IPS DF 6.9 (cell line): ENCODE measurements at regions not wholly inside any gene's neighbourhood (a gene's known extent, or its start where the extent isn't known, plus 50 kb on each side); places are given as distances from the start of the nearest gene placed in this dataset.

Experiments used
- DNase-seq: peaks from one replicate; pipeline ENCODE4 v3.0.0-alpha.2; 2013; ENCODE audit warnings: low read depth, low spot score
- H3K27ac ChIP-seq: one replicate; pipeline ENCODE4 v1.5.1; 2013; ENCODE audit warnings: low read length, control low read depth
- H3K27me3 ChIP-seq: 2 replicates; pipeline ENCODE4 v1.6.1; 2013; ENCODE audit warnings: mild to moderate bottlenecking, low read length; ENCODE audit not compliant: control insufficient read depth, insufficient read depth
- H3K36me3 ChIP-seq: 2 replicates; pipeline ENCODE4 v1.6.1; 2013; ENCODE audit warnings: low read length; ENCODE audit not compliant: control insufficient read depth, insufficient read depth
- H3K4me1 ChIP-seq: 2 replicates; pipeline ENCODE4 v1.6.1; 2013; ENCODE audit warnings: low read length; ENCODE audit not compliant: control insufficient read depth, insufficient read depth
- H3K4me3 ChIP-seq: 2 replicates; pipeline ENCODE4 v1.5.1; 2013; ENCODE audit warnings: mild to moderate bottlenecking, low read length
- H3K9me3 ChIP-seq: 2 replicates; pipeline ENCODE4 v1.6.1; 2013; ENCODE audit warnings: low read length, inconsistent platforms; ENCODE audit not compliant: control insufficient read depth, insufficient read depth
- WGBS: extraction: QIAGEN DNeasy Blood & Tissue Kit; methylation state at CpG from one replicate; pipeline ENCODE4 v1.1.7; 2013; ENCODE audit warnings: mixed read lengths, missing lambda C conversion rate; ENCODE audit not compliant: insufficient read length, insufficient coverage; 5-methylcytosine and 5-hydroxymethylcytosine counted together

DNA sequence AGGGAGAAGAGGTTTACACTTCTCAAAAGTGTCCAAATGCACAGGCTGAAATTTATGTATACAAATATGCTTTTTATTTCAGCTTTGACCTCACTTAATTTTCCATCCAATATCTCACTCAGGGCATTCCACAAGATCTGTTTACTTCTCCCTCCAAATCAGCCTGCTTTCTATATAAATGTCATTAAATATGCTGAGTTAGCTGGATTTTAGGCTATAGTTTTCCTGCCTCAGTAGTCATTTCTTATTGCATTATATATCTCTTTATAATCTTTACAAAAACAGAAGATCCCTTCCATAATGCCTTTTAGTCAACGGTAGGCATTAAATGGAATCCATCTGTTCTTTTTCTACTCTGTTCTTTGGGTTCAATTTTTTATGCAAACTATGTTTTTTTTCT, 71.7 kb upstream of the KCND2 start:
- WGBS = no CpG with 5 or more reads among the region's 1 CpG
- Histone ChIP-seq H3K4me1 (no peaks in the 10 kb centered on the region), H3K9me3 (no peaks in the 10 kb centered on the region), H3K36me3 (no peaks in the 10 kb centered on the region), H3K4me3 (no peak overlapping the region), H3K27me3 (no peaks in the 10 kb centered on the region), H3K27ac (no peak overlapping the region)
- no peak for DNase-seq

DNA sequence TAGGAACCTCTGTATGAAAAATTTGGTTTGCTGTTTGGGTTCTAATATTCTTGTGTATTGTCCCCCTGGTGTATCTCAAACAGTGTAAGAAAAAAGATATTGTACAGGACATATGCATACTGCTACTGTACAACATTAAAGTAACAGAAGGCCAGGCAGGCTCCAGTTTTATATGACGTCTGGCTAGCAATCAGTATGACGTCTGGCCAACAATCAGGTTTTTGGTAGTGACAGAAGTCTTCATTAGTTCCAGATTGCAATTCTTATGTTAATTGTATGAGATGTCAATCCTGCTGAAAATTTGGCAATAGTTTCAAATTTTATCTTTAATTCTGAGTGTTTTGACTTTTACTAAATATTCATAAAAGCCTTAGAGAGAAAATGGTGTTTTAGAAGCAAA, 67.9 kb upstream of the KCND2 start:
- no peak for DNase-seq
- Histone ChIP-seq H3K4me1 (no peaks in the 10 kb centered on the region), H3K4me3 (no peak overlapping the region), H3K27ac (no peak overlapping the region), H3K9me3 (no peaks in the 10 kb centered on the region), H3K36me3 (no peaks in the 10 kb centered on the region), H3K27me3 (no peaks in the 10 kb centered on the region)
- no CpG with 5 or more reads among the region's 2 CpGs for WGBS

DNA sequence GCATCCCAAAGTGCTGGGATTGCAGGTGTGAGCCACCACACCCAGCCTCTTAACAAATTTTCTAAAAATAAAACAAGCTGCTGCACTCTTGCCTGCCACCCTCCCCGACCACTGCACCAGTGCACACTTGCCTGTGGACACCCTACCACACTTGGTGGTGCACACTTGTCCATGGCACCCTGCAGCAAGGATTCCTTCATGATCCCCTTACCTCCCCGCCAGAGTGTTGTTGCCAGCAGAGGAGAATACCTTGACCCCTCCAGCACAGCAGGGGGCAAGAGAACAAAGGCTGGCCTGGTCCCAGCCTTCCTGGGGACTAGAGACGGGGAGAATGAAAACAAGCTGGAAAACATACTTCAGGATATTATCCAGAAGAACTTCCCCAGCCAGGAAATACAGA, 65.9 kb upstream of the KCND2 start:
- H3K4me1 ChIP-seq = no peaks in the 10 kb centered on the region
- H3K27ac ChIP-seq = no peak overlapping the region
- DNase-seq = no peak
- H3K36me3 ChIP-seq = no peaks in the 10 kb centered on the region
- no CpG with 5 or more reads among the region's 3 CpGs for WGBS
- H3K9me3 ChIP-seq = no peaks in the 10 kb centered on the region
- H3K4me3 ChIP-seq = no peak overlapping the region
- no peaks in the 10 kb centered on the region for H3K27me3 ChIP-seq

DNA sequence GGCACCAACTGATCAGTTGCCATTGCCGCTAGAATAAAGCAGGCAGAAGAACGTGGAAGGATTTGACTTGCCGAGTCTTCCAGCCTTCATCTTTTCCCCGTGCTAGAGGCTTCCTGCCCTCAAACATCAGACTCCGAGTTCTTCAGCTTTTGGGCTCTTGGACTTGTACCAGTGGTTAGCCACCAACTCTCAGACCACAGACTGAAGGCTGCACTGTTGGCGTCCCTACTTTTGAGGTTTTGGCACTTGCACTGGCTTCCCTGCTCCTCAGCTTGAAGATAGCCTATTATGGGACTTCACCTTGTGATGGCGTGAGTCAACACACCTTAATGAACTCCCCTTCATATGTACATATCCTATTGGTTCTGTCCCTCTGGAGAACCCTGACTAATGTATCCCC, 57.3 kb upstream of the KCND2 start:
- no peaks in the 10 kb centered on the region for H3K36me3 ChIP-seq
- H3K4me1 ChIP-seq = no peaks in the 10 kb centered on the region
- WGBS = no CpG with 5 or more reads among the region's 7 CpGs

DNA sequence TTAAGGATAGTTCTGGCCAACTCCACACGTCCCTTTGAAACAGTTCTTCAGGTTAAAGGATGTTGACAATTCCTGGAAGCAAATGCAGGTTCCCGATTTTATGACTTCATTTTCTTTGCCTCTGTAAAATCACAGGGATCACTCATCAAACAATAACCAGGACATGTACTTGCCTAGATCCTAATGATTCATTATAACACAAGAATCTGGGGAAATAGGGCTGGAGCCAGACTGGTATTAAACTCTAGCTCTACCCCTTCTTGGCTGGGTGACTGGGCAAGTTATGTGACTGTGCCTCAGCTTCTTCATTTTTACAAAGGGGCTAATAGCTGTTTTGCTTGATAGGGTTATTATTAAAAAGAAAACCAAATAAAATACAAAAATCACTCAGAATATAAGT, 56.0 kb upstream of the KCND2 start:
- Histone ChIP-seq H3K27ac (no peak overlapping the region), H3K36me3 (no peaks in the 10 kb centered on the region), H3K4me1 (no peaks in the 10 kb centered on the region), H3K9me3 (no peaks in the 10 kb centered on the region), H3K4me3 (no peak overlapping the region), H3K27me3 (no peaks in the 10 kb centered on the region)
- no peak for DNase-seq
- WGBS = no CpG with 5 or more reads among the region's 2 CpGs

More for the DNA sequence above, 57.3 kb upstream of the KCND2 start:
- Histone ChIP-seq H3K27me3 (no peaks in the 10 kb centered on the region), H3K27ac (no peak overlapping the region), H3K9me3 (no peaks in the 10 kb centered on the region), H3K4me3 (no peak overlapping the region)
- no peak for DNase-seq

DNA sequence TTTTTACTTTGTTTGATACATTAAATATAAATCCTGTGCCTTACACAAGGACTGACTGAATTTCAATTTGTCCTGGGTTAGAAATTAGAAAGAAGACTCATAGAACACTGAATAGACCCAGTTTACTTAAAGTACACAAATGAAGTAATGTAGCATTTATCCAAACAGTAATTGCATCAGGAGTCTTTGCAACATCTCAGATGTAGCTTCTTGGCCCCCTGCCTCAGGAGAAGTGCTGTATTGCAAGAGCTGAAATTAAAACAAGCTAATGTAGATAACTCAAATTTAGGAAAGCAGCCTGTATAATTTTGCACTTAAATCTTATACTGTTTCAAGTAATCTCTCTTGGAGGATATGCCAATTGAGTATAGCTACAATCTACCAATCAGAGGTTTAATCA, 54.3 kb upstream of the KCND2 start:
- H3K27me3 ChIP-seq = no peaks in the 10 kb centered on the region
- no peaks in the 10 kb centered on the region for H3K9me3 ChIP-seq
- no peak for DNase-seq
- H3K4me3 ChIP-seq = no peak overlapping the region
- no peaks in the 10 kb centered on the region for H3K36me3 ChIP-seq
- H3K4me1 ChIP-seq = no peaks in the 10 kb centered on the region
- no peak overlapping the region for H3K27ac ChIP-seq

DNA sequence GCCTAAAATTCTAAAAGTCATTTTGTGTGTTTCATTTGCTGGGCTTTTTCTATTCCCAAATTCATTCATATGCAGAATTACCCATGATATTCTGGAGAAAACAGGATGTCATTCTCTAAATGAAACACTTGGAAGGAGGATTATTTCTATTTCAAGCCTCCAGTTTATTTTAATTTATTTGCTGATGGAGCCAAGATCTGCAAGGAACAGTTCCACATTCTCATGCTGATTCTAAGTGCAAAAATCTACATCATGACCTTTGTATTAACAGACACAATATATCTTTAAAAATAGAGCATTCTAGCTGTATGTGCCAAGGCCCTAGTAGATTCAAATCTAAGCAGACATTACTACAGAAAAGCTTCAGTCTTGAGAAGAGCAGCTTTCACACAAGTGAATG, 51.3 kb upstream of the KCND2 start:
- no peak for DNase-seq
- Histone ChIP-seq H3K4me1 (no peaks in the 10 kb centered on the region), H3K9me3 (no peaks in the 10 kb centered on the region), H3K36me3 (no peaks in the 10 kb centered on the region), H3K27ac (no peak overlapping the region), H3K27me3 (no peaks in the 10 kb centered on the region), H3K4me3 (no peak overlapping the region)
